ENCODE measurements at regions not wholly inside any gene's neighbourhood (a gene's known extent, or its start where the extent isn't known, plus 50 kb on each side); places are given as distances from the start of the nearest gene placed in this dataset.

- Histone ChIP-seq H3K4me3 (ENCODE audit: insufficient read length, low read depth) (no peak overlapping the region), H3K4me1 (ENCODE audit: insufficient read depth, insufficient read length) (no peaks in the 10 kb centered on the region), H3K9me3 (ENCODE audit: insufficient read depth, low read length) (no peaks in the 10 kb centered on the region), H3K9ac (ENCODE audit: insufficient read length, low read depth) (no peak overlapping the region), H3K27me3 (ENCODE audit: insufficient read depth, insufficient read length) (no peaks in the 10 kb centered on the region), H3K36me3 (ENCODE audit: insufficient read depth, insufficient read length, low read length) (no peaks in the 10 kb centered on the region)
- DNase-seq (ENCODE audit: low read depth, low spot score) = no peak
- no peak for TF ChIP-seq YY1 (IDR thresholded peaks at IDR 0.05; ENCODE audit: insufficient read depth, insufficient read length)
- TF ChIP-seq ZNF274 (IDR thresholded peaks at IDR 0.05; ENCODE audit: low read depth, low read length) = no peak
- TF ChIP-seq SUZ12 (IDR thresholded peaks at IDR 0.05; ENCODE audit: extremely low read depth, insufficient read depth, insufficient read length) = no peak
These were observed 301.2 kb downstream of the LRFN2 start for GRCh38 chr6:40285996-40286395.

- TF ChIP-seq SUZ12 (IDR thresholded peaks at IDR 0.05; ENCODE audit: extremely low read depth, insufficient read depth, insufficient read length) (no peak), YY1 (IDR thresholded peaks at IDR 0.05; ENCODE audit: insufficient read depth, insufficient read length) (no peak), ZNF274 (IDR thresholded peaks at IDR 0.05; ENCODE audit: low read depth, low read length) (no peak)
- H3K9me3 ChIP-seq (ENCODE audit: insufficient read depth, low read length) = no peaks in the 10 kb centered on the region
- H3K9ac ChIP-seq (ENCODE audit: insufficient read length, low read depth) = no peak overlapping the region
- H3K4me3 ChIP-seq (ENCODE audit: insufficient read length, low read depth) = no peak overlapping the region
- H3K4me1 ChIP-seq (ENCODE audit: insufficient read depth, insufficient read length) = no peaks in the 10 kb centered on the region
- H3K27me3 ChIP-seq (ENCODE audit: insufficient read depth, insufficient read length) = no peaks in the 10 kb centered on the region
- no peaks in the 10 kb centered on the region for H3K36me3 ChIP-seq (ENCODE audit: insufficient read depth, insufficient read length, low read length)
- no peak for DNase-seq (ENCODE audit: low read depth, low spot score)
These were observed 301.6 kb downstream of the LRFN2 start for GRCh38 chr6:40285535-40285934.

GRCh38 chr6:40282986-40283385 is 304.2 kb downstream of the LRFN2 start:
- no peaks in the 10 kb centered on the region for H3K27me3 ChIP-seq (ENCODE audit: insufficient read depth, insufficient read length)
- H3K9ac ChIP-seq (ENCODE audit: insufficient read length, low read depth) = no peak overlapping the region
- H3K9me3 ChIP-seq (ENCODE audit: insufficient read depth, low read length) = no peaks in the 10 kb centered on the region
- H3K4me1 ChIP-seq (ENCODE audit: insufficient read depth, insufficient read length) = no peaks in the 10 kb centered on the region
- H3K36me3 ChIP-seq (ENCODE audit: insufficient read depth, insufficient read length, low read length) = no peaks in the 10 kb centered on the region
- DNase-seq (ENCODE audit: low read depth, low spot score) = no peak
- no peak for TF ChIP-seq SUZ12 (IDR thresholded peaks at IDR 0.05; ENCODE audit: extremely low read depth, insufficient read depth, insufficient read length)
- no peak for TF ChIP-seq YY1 (IDR thresholded peaks at IDR 0.05; ENCODE audit: insufficient read depth, insufficient read length)
- TF ChIP-seq ZNF274 (IDR thresholded peaks at IDR 0.05; ENCODE audit: low read depth, low read length) = no peak
- no peak overlapping the region for H3K4me3 ChIP-seq (ENCODE audit: insufficient read length, low read depth)

GRCh38 chr6:40281402-40281801 is 305.8 kb downstream of the LRFN2 start:
- H3K9me3 ChIP-seq (ENCODE audit: insufficient read depth, low read length) = no peaks in the 10 kb centered on the region
- no peak for DNase-seq (ENCODE audit: low read depth, low spot score)
- TF ChIP-seq ZNF274 (IDR thresholded peaks at IDR 0.05; ENCODE audit: low read depth, low read length) (no peak), YY1 (IDR thresholded peaks at IDR 0.05; ENCODE audit: insufficient read depth, insufficient read length) (no peak), SUZ12 (IDR thresholded peaks at IDR 0.05; ENCODE audit: extremely low read depth, insufficient read depth, insufficient read length) (no peak)

GRCh38 chr6:40280231-40280630 is 306.9 kb downstream of the LRFN2 start:
- H3K4me3 ChIP-seq (ENCODE audit: insufficient read length, low read depth) = no peak overlapping the region
- no peaks in the 10 kb centered on the region for H3K36me3 ChIP-seq (ENCODE audit: insufficient read depth, insufficient read length, low read length)
- no peak overlapping the region for H3K9ac ChIP-seq (ENCODE audit: insufficient read length, low read depth)
- H3K9me3 ChIP-seq (ENCODE audit: insufficient read depth, low read length) = no peaks in the 10 kb centered on the region
- DNase-seq (ENCODE audit: low read depth, low spot score) = no peak
- H3K27me3 ChIP-seq (ENCODE audit: insufficient read depth, insufficient read length) = no peaks in the 10 kb centered on the region
- TF ChIP-seq YY1 (IDR thresholded peaks at IDR 0.05; ENCODE audit: insufficient read depth, insufficient read length) (no peak), ZNF274 (IDR thresholded peaks at IDR 0.05; ENCODE audit: low read depth, low read length) (no peak), SUZ12 (IDR thresholded peaks at IDR 0.05; ENCODE audit: extremely low read depth, insufficient read depth, insufficient read length) (no peak)
- no peaks in the 10 kb centered on the region for H3K4me1 ChIP-seq (ENCODE audit: insufficient read depth, insufficient read length)

More at GRCh38 chr6:40281402-40281801, 305.8 kb downstream of the LRFN2 start:
- Histone ChIP-seq H3K4me3 (ENCODE audit: insufficient read length, low read depth) (no peak overlapping the region), H3K4me1 (ENCODE audit: insufficient read depth, insufficient read length) (no peaks in the 10 kb centered on the region), H3K9ac (ENCODE audit: insufficient read length, low read depth) (no peak overlapping the region), H3K36me3 (ENCODE audit: insufficient read depth, insufficient read length, low read length) (no peaks in the 10 kb centered on the region), H3K27me3 (ENCODE audit: insufficient read depth, insufficient read length) (no peaks in the 10 kb centered on the region)

- Histone ChIP-seq H3K4me3 (ENCODE audit: insufficient read length, low read depth) (no peak overlapping the region), H3K36me3 (ENCODE audit: insufficient read depth, insufficient read length, low read length) (no peaks in the 10 kb centered on the region), H3K9ac (ENCODE audit: insufficient read length, low read depth) (no peak overlapping the region), H3K9me3 (ENCODE audit: insufficient read depth, low read length) (no peaks in the 10 kb centered on the region), H3K27me3 (ENCODE audit: insufficient read depth, insufficient read length) (no peaks in the 10 kb centered on the region), H3K4me1 (ENCODE audit: insufficient read depth, insufficient read length) (no peaks in the 10 kb centered on the region)
- no peak for TF ChIP-seq SUZ12 (IDR thresholded peaks at IDR 0.05; ENCODE audit: extremely low read depth, insufficient read depth, insufficient read length)
- TF ChIP-seq YY1 (IDR thresholded peaks at IDR 0.05; ENCODE audit: insufficient read depth, insufficient read length) = no peak
- no peak for TF ChIP-seq ZNF274 (IDR thresholded peaks at IDR 0.05; ENCODE audit: low read depth, low read length)
- DNase-seq (ENCODE audit: low read depth, low spot score) = no peak
These were observed 311.0 kb downstream of the LRFN2 start for GRCh38 chr6:40276141-40276540.

GRCh38 chr6:40274058-40274457 is 313.1 kb downstream of the LRFN2 start:
- Histone ChIP-seq H3K36me3 (ENCODE audit: insufficient read depth, insufficient read length, low read length) (no peaks in the 10 kb centered on the region), H3K4me1 (ENCODE audit: insufficient read depth, insufficient read length) (no peaks in the 10 kb centered on the region), H3K9me3 (ENCODE audit: insufficient read depth, low read length) (no peaks in the 10 kb centered on the region), H3K27me3 (ENCODE audit: insufficient read depth, insufficient read length) (no peaks in the 10 kb centered on the region), H3K4me3 (ENCODE audit: insufficient read length, low read depth) (no peak overlapping the region), H3K9ac (ENCODE audit: insufficient read length, low read depth) (no peak overlapping the region)
- TF ChIP-seq YY1 (IDR thresholded peaks at IDR 0.05; ENCODE audit: insufficient read depth, insufficient read length) (no peak), SUZ12 (IDR thresholded peaks at IDR 0.05; ENCODE audit: extremely low read depth, insufficient read depth, insufficient read length) (no peak), ZNF274 (IDR thresholded peaks at IDR 0.05; ENCODE audit: low read depth, low read length) (no peak)
- no peak for DNase-seq (ENCODE audit: low read depth, low spot score)

Measured in NT2/D1 (cell line).